ENCODE measurements at regions not wholly inside any gene's neighbourhood (a gene's known extent, or its start where the extent isn't known, plus 50 kb on each side); places are given as distances from the start of the nearest gene placed in this dataset.

- BruUV-seq (replicated peaks), result no TSS peak
- no peaks in the 10 kb centered on the region for H3K9me2 ChIP-seq (ENCODE audit: insufficient read depth)
- ChIA-PET CTCF (no interaction called here), POLR2A (ENCODE audit: unreplicated experiment) (no interaction called here)
- H3F3A ChIP-seq (ENCODE audit: insufficient read depth, low read depth), result no peaks in the 10 kb centered on the region
- no peaks in the 10 kb centered on the region for H3K27me3 ChIP-seq (ENCODE audit: insufficient read depth, low read depth)
- H3K4me1 ChIP-seq (replicated peaks; ENCODE audit: insufficient read depth), result no peaks in the 10 kb centered on the region
- H2AFZ ChIP-seq, result no peak overlapping the region
- H3K79me2 ChIP-seq (ENCODE audit: low read depth), result no peaks in the 10 kb centered on the region
- no peak overlapping the region for H3K4me3 ChIP-seq
- no peak for DNase-seq
- intact Hi-C loops (cut with micrococcal nuclease; ENCODE audit: unreplicated experiment), result no loop called here
- H3K9me3 ChIP-seq (ENCODE audit: insufficient read depth, low read depth), result 0 out of 2 replicates have a peak, but pooled peaks cover 5% of the 10 kb centered on the region
- TF ChIP-seq CTCF (conservative IDR thresholded peaks at IDR 0.05) (no peak), EZH2 (IDR thresholded peaks at IDR 0.05; ENCODE audit: low read depth) (no peak)
- H3K36me3 ChIP-seq (ENCODE audit: low read depth), result no peaks in the 10 kb centered on the region
- no peaks in the 10 kb centered on the region for H4K20me1 ChIP-seq (ENCODE audit: insufficient read depth)
- no peak overlapping the region for H3K4me2 ChIP-seq
- no peak overlapping the region for H3K27ac ChIP-seq
Observed at GRCh38 chr14:71780822-71781221, 151.4 kb upstream of the RGS6 start.

- ChIA-PET POLR2A (ENCODE audit: unreplicated experiment) (no interaction called here), CTCF (no interaction called here)
- Histone ChIP-seq H3K36me3 (ENCODE audit: low read depth) (no peaks in the 10 kb centered on the region), H3K9me2 (ENCODE audit: insufficient read depth) (no peaks in the 10 kb centered on the region), H3K27me3 (ENCODE audit: insufficient read depth, low read depth) (no peaks in the 10 kb centered on the region), H3K9me3 (ENCODE audit: insufficient read depth, low read depth) (0 out of 2 replicates have a peak, but pooled peaks cover 5% of the 10 kb centered on the region), H3K4me3 (no peak overlapping the region), H3K27ac (no peak overlapping the region), H3K4me1 (replicated peaks; ENCODE audit: insufficient read depth) (no peaks in the 10 kb centered on the region), H3F3A (ENCODE audit: insufficient read depth, low read depth) (no peaks in the 10 kb centered on the region), H3K4me2 (no peak overlapping the region), H3K79me2 (ENCODE audit: low read depth) (no peaks in the 10 kb centered on the region), H2AFZ (no peak overlapping the region), H4K20me1 (ENCODE audit: insufficient read depth) (no peaks in the 10 kb centered on the region)
- DNase-seq, result no peak
- no TSS peak for BruUV-seq (replicated peaks)
- no peak for TF ChIP-seq EZH2 (IDR thresholded peaks at IDR 0.05; ENCODE audit: low read depth)
- no peak for TF ChIP-seq CTCF (conservative IDR thresholded peaks at IDR 0.05)
- intact Hi-C loops (cut with micrococcal nuclease; ENCODE audit: unreplicated experiment), result no loop called here
Observed at GRCh38 chr14:71783088-71783487, 149.1 kb upstream of the RGS6 start.

GRCh38 chr14:71783786-71784185 lies 148.4 kb upstream of the RGS6 start:
- Histone ChIP-seq H3K79me2 (ENCODE audit: low read depth) (no peaks in the 10 kb centered on the region), H3K9me2 (ENCODE audit: insufficient read depth) (no peaks in the 10 kb centered on the region), H3K4me3 (no peak overlapping the region), H3K9me3 (ENCODE audit: insufficient read depth, low read depth) (0 out of 2 replicates have a peak, but pooled peaks cover 5% of the 10 kb centered on the region), H3K27ac (no peak overlapping the region), H3F3A (ENCODE audit: insufficient read depth, low read depth) (no peaks in the 10 kb centered on the region), H3K36me3 (ENCODE audit: low read depth) (no peaks in the 10 kb centered on the region), H3K27me3 (ENCODE audit: insufficient read depth, low read depth) (no peaks in the 10 kb centered on the region), H4K20me1 (ENCODE audit: insufficient read depth) (no peaks in the 10 kb centered on the region), H2AFZ (no peak overlapping the region), H3K4me1 (replicated peaks; ENCODE audit: insufficient read depth) (no peaks in the 10 kb centered on the region), H3K4me2 (peak overlapping the region; percentile 1; the same call in 1 of the 2 replicates)
- ChIA-PET POLR2A (ENCODE audit: unreplicated experiment) (no interaction called here), CTCF (no interaction called here)
- no TSS peak for BruUV-seq (replicated peaks)
- intact Hi-C loops (cut with micrococcal nuclease; ENCODE audit: unreplicated experiment), result no loop called here
- DNase-seq, result no peak
- TF ChIP-seq CTCF (conservative IDR thresholded peaks at IDR 0.05) (no peak), EZH2 (IDR thresholded peaks at IDR 0.05; ENCODE audit: low read depth) (no peak)

Measured in PC-9 (cell line).